ENCODE measurements at regions not wholly inside any gene's neighbourhood (a gene's known extent, or its start where the extent isn't known, plus 50 kb on each side); places are given as distances from the start of the nearest gene placed in this dataset.

DNA sequence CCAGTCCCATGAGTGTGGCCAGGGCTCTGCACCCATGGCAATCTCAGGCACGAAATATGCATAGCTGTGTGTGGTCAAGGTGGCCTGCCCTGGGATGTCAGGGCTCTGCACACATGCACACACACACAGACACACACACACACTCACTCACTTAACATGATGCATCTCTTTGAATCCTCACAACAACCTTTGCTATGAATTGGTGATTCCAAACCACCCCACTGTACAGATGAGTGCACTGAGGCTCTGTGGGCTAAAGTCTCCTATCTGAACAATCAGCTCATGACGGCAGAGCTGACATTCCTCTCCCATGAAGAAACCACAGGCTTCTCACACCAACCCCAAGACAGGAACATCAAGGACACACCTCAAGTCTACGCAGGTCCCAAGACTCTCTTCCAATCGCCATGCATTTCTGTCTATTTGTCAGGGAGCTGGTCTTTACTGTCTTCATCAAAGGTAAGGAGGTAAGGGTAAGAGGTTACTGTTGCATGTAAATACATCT, 131.6 kb downstream of the ETS2 start:
- TF ChIP-seq CTCF (IDR thresholded peaks at IDR 0.05) (no peak), ZFX (IDR thresholded peaks at IDR 0.05; ENCODE audit: borderline replicate concordance) (no peak)
- H3K27ac ChIP-seq, result no peak overlapping the region

- no peak for TF ChIP-seq ZFX (IDR thresholded peaks at IDR 0.05; ENCODE audit: borderline replicate concordance)
- TF ChIP-seq CTCF (IDR thresholded peaks at IDR 0.05), result no peak
- no peak overlapping the region for H3K27ac ChIP-seq
Observed at GRCh38 chr21:38936240-38936639, 130.5 kb downstream of the ETS2 start.

GRCh38 chr21:38933731-38934130, 128.0 kb downstream of the ETS2 start:
- TF ChIP-seq CTCF (IDR thresholded peaks at IDR 0.05) (no peak), ZFX (IDR thresholded peaks at IDR 0.05; ENCODE audit: borderline replicate concordance) (no peak)
- H3K27ac ChIP-seq, result no peak overlapping the region

DNA sequence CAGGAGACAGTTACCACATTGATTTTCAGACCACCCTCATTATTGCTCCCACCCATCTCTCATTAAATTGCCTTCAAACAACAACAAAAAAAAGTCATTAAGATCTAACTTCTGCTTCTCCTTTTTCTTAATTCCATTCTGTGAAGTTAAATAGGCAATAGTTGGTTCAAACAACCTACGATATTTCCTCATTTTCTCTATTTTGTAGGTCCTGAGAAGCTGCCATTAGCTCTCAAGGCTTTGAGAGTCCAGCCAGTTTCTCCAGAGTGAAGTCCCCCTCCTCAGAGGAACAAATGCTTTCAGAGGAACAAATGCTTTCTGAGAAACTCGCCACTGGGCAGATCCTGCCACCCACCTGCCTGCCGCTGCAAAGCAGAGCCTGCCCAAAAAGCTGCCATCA, 125.6 kb downstream of the ETS2 start:
- no peak for TF ChIP-seq ZFX (IDR thresholded peaks at IDR 0.05; ENCODE audit: borderline replicate concordance)
- TF ChIP-seq CTCF (IDR thresholded peaks at IDR 0.05), result no peak
- H3K27ac ChIP-seq, result no peak overlapping the region

DNA sequence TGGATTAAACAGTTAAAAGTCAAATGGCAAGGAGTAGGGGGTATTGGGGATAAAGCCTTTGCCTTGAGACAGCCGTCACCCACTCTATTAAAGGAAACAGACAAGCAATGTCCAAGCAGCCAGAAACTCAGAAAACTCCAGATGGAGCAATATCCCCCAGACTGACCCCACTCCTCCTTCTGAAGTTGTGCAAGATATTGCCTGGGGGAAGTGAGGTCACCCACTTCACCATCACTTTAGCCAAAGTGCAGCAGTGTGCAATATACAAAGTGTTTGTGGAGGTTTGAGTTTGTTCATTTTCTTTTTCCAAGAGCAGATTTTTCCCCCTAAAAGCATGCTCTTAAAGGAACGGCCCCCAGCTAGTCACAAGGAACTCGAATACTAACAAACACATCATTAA, 125.1 kb downstream of the ETS2 start:
- no peak for TF ChIP-seq CTCF (IDR thresholded peaks at IDR 0.05)
- TF ChIP-seq ZFX (IDR thresholded peaks at IDR 0.05; ENCODE audit: borderline replicate concordance), result no peak
- no peak overlapping the region for H3K27ac ChIP-seq

DNA sequence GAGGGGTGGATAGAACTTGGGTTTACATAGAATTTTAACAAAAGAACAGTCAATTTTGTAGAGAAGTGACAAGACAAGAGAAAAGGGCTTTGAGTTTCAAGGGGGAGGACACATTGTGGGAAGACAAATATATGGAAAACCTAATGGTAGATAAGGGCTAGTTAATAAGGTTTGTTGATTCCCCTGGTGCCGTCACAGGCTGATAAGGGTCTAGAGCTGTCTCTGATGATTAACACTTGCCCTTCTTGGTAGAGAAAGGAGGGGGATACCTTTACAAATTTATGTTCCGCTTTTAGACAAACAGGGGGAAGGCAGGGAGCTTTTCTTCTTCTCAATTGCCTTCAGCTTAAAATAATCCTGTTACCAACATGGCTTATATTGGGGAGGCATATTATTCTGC, 124.3 kb downstream of the ETS2 start:
- TF ChIP-seq ZFX (IDR thresholded peaks at IDR 0.05; ENCODE audit: borderline replicate concordance), result no peak
- no peak for TF ChIP-seq CTCF (IDR thresholded peaks at IDR 0.05)
- no peak overlapping the region for H3K27ac ChIP-seq

- TF ChIP-seq CTCF (IDR thresholded peaks at IDR 0.05), result no peak
- H3K27ac ChIP-seq, result no peak overlapping the region
Observed at GRCh38 chr21:38929652-38930051, 123.9 kb downstream of the ETS2 start.

Measured in 22Rv1 (cell line).